Loucy (cell line): ENCODE measurements at regions not wholly inside any gene's neighbourhood (a gene's known extent, or its start where the extent isn't known, plus 50 kb on each side); places are given as distances from the start of the nearest gene placed in this dataset.

Experiments used
- H2AFZ ChIP-seq: fragments of 200-600 bp; sonication (generic); 2 replicates; pipeline ENCODE4 v1.6.0; 2016; ENCODE audit warnings: antibody characterized with exemption, mild to moderate bottlenecking, low read length, moderate library complexity
- H3F3A ChIP-seq: fragments of 200-600 bp; 2 replicates; pipeline ENCODE4 v1.6.0; 2016; ENCODE audit warnings: antibody characterized with exemption, low read depth, mild to moderate bottlenecking
- H3K27me3 ChIP-seq: fragments of 200-600 bp; sonication (generic); 2 replicates; pipeline ENCODE4 v1.6.1; 2014; ENCODE audit warnings: low read length, mild to moderate bottlenecking; ENCODE audit not compliant: insufficient read depth, poor library complexity, severe bottlenecking
- H3K36me3 ChIP-seq: fragments of 200-600 bp; sonication (generic); 2 replicates; pipeline ENCODE4 v1.6.1; 2016; ENCODE audit warnings: low read length; ENCODE audit not compliant: insufficient read depth
- H3K4me1 ChIP-seq: fragments of 200-600 bp; sonication (generic); 2 replicates; pipeline ENCODE4 v1.5.1; 2014; ENCODE audit warnings: low read length, mild to moderate bottlenecking; ENCODE audit not compliant: insufficient read depth, poor library complexity, severe bottlenecking
- H3K4me2 ChIP-seq: fragments of 200-600 bp; sonication (generic); 2 replicates; pipeline ENCODE4 v1.6.0; 2014; ENCODE audit warnings: antibody characterized with exemption, low read length, low read depth, mild to moderate bottlenecking; ENCODE audit not compliant: poor library complexity, severe bottlenecking
- H3K4me3 ChIP-seq: fragments of 200-600 bp; sonication (generic); 2 replicates; pipeline ENCODE4 v1.5.1; 2014; ENCODE audit warnings: low read length, mild to moderate bottlenecking, mixed read lengths; ENCODE audit not compliant: poor library complexity, severe bottlenecking
- H3K79me2 ChIP-seq: fragments of 200-600 bp; sonication (generic); 2 replicates; pipeline ENCODE4 v1.6.1; 2014; ENCODE audit warnings: low read length; ENCODE audit not compliant: insufficient read depth
- H3K9ac ChIP-seq: fragments of 200-600 bp; sonication (generic); 2 replicates; pipeline ENCODE4 v1.6.0; 2014; ENCODE audit warnings: mild to moderate bottlenecking, low read depth, low read length, moderate library complexity; ENCODE audit not compliant: poor library complexity, severe bottlenecking
- H3K9me2 ChIP-seq: fragments of 200-600 bp; sonication (generic); replicated peaks from 2 replicates; pipeline ENCODE4 v1.6.1; 2016; ENCODE audit warnings: low read depth, low read length, mixed read lengths
- H3K9me3 ChIP-seq: fragments of 200-600 bp; sonication (generic); 2 replicates; pipeline ENCODE4 v1.6.1; 2014; ENCODE audit warnings: mild to moderate bottlenecking, antibody characterized with exemption, low read length, low read depth; ENCODE audit not compliant: insufficient read depth
- H4K20me1 ChIP-seq: fragments of 200-600 bp; sonication (generic); 2 replicates; pipeline ENCODE4 v1.6.0; 2014; ENCODE audit warnings: antibody characterized with exemption, low read length, mild to moderate bottlenecking; ENCODE audit not compliant: insufficient read depth, poor library complexity, severe bottlenecking
- EZH2phosphoT487 ChIP-seq: fragments of 200-600 bp; IDR thresholded peaks from 2 replicates; pipeline ENCODE4 v1.6.1; 2018; ENCODE audit warnings: antibody characterized with exemption, mild to moderate bottlenecking, moderate library complexity, borderline replicate concordance
- TF ChIP-seq, protein P1 (sequence below): fragments of 200-600 bp; sonication (generic); conservative IDR thresholded peaks from 2 replicates; pipeline ENCODE4 v1.5.1; 2014; ENCODE audit warnings: mild to moderate bottlenecking, antibody characterized with exemption, low read length

DNA sequence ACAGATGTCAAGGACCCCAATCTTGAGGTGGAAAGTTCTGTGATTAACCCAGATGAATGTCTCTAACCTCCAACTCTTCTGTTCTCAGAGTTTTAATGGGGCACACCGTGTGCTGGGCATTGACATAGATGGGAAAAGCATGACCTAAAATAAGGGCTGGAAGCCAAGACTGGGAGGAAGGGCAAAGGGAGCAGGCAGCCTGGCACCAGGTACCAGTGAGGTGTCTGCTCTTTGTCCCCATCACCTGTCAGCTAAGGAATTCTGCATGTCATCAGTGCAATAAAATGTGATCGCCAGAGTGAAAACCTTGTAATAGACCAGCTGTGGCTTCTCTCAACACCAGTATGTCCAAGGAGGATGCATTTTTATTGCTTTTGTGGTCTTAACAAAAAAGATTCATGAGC is 143.5 kb upstream of the TPM1 start:
- Histone ChIP-seq H4K20me1 (no peaks in the 10 kb centered on the region), H3K9me2 (no peaks in the 10 kb centered on the region), H3K4me1 (peaks cover 21% of the 10 kb centered on the region), H3K4me3 (no peak overlapping the region), H3K79me2 (no peaks in the 10 kb centered on the region), H3F3A (no peaks in the 10 kb centered on the region), H3K4me2 (no peak overlapping the region), H3K36me3 (no peaks in the 10 kb centered on the region), H3K9ac (no peak overlapping the region), H2AFZ (no peak overlapping the region), H3K27me3 (no peaks in the 10 kb centered on the region), H3K9me3 (no peaks in the 10 kb centered on the region)
- TF ChIP-seq, protein P1, sequence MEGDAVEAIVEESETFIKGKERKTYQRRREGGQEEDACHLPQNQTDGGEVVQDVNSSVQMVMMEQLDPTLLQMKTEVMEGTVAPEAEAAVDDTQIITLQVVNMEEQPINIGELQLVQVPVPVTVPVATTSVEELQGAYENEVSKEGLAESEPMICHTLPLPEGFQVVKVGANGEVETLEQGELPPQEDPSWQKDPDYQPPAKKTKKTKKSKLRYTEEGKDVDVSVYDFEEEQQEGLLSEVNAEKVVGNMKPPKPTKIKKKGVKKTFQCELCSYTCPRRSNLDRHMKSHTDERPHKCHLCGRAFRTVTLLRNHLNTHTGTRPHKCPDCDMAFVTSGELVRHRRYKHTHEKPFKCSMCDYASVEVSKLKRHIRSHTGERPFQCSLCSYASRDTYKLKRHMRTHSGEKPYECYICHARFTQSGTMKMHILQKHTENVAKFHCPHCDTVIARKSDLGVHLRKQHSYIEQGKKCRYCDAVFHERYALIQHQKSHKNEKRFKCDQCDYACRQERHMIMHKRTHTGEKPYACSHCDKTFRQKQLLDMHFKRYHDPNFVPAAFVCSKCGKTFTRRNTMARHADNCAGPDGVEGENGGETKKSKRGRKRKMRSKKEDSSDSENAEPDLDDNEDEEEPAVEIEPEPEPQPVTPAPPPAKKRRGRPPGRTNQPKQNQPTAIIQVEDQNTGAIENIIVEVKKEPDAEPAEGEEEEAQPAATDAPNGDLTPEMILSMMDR: no peak
- no peak for TF ChIP-seq EZH2phosphoT487

DNA sequence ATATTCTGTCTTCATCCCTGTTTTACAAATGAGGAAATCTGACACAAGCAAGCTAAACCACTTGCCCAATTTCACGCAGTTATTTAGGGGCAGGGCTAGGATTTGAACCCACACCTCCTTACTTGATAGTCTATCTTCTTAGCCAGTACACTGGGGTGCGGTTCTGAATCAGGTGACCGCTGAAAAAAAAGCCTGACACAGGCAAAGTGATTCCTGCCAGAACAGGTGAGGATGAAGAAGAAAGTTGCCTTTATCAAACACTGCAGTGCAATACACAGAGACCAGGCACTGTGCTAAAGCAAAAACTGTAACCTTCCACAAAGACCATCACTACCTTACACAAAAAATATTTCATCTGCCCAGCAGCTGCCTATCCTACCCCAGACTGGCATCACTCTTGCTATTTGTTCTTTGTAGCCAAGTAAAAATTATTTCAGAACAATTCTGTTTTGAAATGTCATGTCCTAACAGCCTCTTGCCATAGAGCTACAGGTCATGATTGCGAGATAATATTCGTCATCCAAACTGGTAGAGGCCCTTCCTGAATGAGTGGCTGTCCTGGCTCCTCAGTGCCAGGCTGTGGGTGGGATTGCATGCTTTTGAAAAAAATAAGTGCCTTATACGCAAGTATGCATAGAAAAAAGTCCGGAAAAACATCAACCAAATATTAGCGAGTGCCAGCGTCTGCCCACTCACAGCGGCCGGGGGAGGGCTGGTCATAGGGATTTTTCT is 142.3 kb upstream of the TPM1 start:
- no peaks in the 10 kb centered on the region for H3K9me2 ChIP-seq
- H3K79me2 ChIP-seq: no peaks in the 10 kb centered on the region
- H3K4me2 ChIP-seq: no peak overlapping the region
- TF ChIP-seq EZH2phosphoT487: no peak
- TF ChIP-seq, protein P1: no peak
- H3K4me1 ChIP-seq: peaks cover 21% of the 10 kb centered on the region
- no peaks in the 10 kb centered on the region for H4K20me1 ChIP-seq
- H3K27me3 ChIP-seq: no peaks in the 10 kb centered on the region
- no peaks in the 10 kb centered on the region for H3F3A ChIP-seq
- H3K9me3 ChIP-seq: no peaks in the 10 kb centered on the region
- no peak overlapping the region for H2AFZ ChIP-seq
- H3K9ac ChIP-seq: no peak overlapping the region
- no peak overlapping the region for H3K4me3 ChIP-seq
- H3K36me3 ChIP-seq: no peaks in the 10 kb centered on the region

DNA sequence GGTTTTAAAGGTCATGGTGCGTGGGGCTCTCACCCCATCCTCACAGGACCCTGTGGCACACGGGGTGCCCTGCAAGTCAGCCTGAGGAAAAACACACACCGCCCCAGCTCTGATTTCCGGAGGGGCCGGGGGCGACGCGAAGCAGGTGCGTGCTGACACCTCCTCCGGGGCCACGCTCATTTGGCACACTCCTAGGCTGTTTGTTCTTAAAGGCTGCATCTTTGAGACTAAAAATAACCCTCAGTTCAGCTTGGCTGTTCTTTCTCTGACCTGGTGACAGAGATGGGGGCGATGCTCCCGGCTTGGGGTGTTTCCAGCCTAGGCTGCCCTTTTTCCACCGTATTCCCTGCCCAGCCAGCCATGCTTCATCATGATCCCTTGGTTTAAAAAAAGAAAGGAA is 141.5 kb upstream of the TPM1 start:
- TF ChIP-seq EZH2phosphoT487: no peak
- TF ChIP-seq, protein P1: no peak
- Histone ChIP-seq H3K27me3 (no peaks in the 10 kb centered on the region), H3K9ac (no peak overlapping the region), H3K9me2 (no peaks in the 10 kb centered on the region), H3K4me1 (peaks cover 21% of the 10 kb centered on the region), H3K4me3 (no peak overlapping the region), H3K36me3 (no peaks in the 10 kb centered on the region), H3K4me2 (no peak overlapping the region), H3K9me3 (no peaks in the 10 kb centered on the region), H3K79me2 (no peaks in the 10 kb centered on the region), H2AFZ (no peak overlapping the region), H4K20me1 (no peaks in the 10 kb centered on the region), H3F3A (no peaks in the 10 kb centered on the region)
